K562 (cell line): ENCODE measurements at regions not wholly inside any gene's neighbourhood (a gene's known extent, or its start where the extent isn't known, plus 50 kb on each side); places are given as distances from the start of the nearest gene placed in this dataset.

Experiments used
- MAX ChIP-seq: sonication (generic); formaldehyde crosslinking; IDR thresholded peaks from 2 replicates; pipeline ENCODE4 v1.9.0; 2022; ENCODE audit warnings: mild to moderate bottlenecking, missing genetic modification reagents
- NCOR1 ChIP-seq: fragments of 450-650 bp; IDR thresholded peaks from 2 replicates; pipeline ENCODE4 v1.6.1; 2016; ENCODE audit warnings: mild to moderate bottlenecking, moderate library complexity
- POLR2AphosphoS5 ChIP-seq: IDR thresholded peaks from 2 replicates; pipeline ENCODE4 v1.6.1; 2011; ENCODE audit warnings: mild to moderate bottlenecking, low read depth, low read length, moderate library complexity; ENCODE audit not compliant: control insufficient read depth, insufficient read depth
- ZFP91 ChIP-seq: sonication (generic); formaldehyde crosslinking; IDR thresholded peaks from 2 replicates; pipeline ENCODE4 v1.8.0; 2022; ENCODE audit warnings: mild to moderate bottlenecking, missing genetic modification reagents
- ZNF274 ChIP-seq: IDR thresholded peaks from 2 replicates; pipeline ENCODE4 v1.6.1; 2011; ENCODE audit warnings: low read depth, mild to moderate bottlenecking, low read length, moderate library complexity, borderline replicate concordance
- TF ChIP-seq, protein P1 (sequence below): sonication (generic); formaldehyde crosslinking; IDR thresholded peaks from 2 replicates; pipeline ENCODE4 v1.8.0; 2023; ENCODE audit warnings: mild to moderate bottlenecking, missing genetic modification reagents

DNA sequence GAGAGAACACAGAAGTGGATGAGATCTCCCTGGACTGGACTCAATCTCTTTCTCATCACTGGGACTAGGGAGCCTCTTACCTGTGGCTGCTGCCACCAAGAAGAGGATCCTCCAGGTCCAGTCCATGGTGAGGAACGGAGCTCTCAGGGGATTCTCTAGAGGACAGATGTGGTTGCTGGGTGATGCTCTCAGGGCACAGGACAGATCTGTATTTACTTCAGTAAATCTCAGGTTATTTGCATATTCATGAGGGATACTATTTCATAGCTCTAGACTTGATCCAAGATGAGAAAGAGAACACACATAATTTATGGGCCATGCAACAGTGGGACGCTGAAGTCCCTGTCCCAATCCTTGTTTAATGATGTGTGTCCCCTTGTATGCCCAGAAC, 460.5 kb downstream of the TMEM121 start:
- TF ChIP-seq MAX (CRISPR knock-in tag) (no peak), ZFP91 (no peak), ZNF274 (no peak), NCOR1 (no peak), POLR2AphosphoS5 (no peak)
- TF ChIP-seq, protein P1, sequence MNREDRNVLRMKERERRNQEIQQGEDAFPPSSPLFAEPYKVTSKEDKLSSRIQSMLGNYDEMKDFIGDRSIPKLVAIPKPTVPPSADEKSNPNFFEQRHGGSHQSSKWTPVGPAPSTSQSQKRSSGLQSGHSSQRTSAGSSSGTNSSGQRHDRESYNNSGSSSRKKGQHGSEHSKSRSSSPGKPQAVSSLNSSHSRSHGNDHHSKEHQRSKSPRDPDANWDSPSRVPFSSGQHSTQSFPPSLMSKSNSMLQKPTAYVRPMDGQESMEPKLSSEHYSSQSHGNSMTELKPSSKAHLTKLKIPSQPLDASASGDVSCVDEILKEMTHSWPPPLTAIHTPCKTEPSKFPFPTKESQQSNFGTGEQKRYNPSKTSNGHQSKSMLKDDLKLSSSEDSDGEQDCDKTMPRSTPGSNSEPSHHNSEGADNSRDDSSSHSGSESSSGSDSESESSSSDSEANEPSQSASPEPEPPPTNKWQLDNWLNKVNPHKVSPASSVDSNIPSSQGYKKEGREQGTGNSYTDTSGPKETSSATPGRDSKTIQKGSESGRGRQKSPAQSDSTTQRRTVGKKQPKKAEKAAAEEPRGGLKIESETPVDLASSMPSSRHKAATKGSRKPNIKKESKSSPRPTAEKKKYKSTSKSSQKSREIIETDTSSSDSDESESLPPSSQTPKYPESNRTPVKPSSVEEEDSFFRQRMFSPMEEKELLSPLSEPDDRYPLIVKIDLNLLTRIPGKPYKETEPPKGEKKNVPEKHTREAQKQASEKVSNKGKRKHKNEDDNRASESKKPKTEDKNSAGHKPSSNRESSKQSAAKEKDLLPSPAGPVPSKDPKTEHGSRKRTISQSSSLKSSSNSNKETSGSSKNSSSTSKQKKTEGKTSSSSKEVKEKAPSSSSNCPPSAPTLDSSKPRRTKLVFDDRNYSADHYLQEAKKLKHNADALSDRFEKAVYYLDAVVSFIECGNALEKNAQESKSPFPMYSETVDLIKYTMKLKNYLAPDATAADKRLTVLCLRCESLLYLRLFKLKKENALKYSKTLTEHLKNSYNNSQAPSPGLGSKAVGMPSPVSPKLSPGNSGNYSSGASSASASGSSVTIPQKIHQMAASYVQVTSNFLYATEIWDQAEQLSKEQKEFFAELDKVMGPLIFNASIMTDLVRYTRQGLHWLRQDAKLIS (CRISPR knock-in tag): no peak
